Amniotic epithelial cell (primary cell): ENCODE measurements at regions not wholly inside any gene's neighbourhood (a gene's known extent, or its start where the extent isn't known, plus 50 kb on each side); places are given as distances from the start of the nearest gene placed in this dataset.

Source experiments
- DNase-seq: peaks from one replicate; pipeline ENCODE4 v3.0.0-alpha.2; 2010; ENCODE audit warnings: low read depth

DNA sequence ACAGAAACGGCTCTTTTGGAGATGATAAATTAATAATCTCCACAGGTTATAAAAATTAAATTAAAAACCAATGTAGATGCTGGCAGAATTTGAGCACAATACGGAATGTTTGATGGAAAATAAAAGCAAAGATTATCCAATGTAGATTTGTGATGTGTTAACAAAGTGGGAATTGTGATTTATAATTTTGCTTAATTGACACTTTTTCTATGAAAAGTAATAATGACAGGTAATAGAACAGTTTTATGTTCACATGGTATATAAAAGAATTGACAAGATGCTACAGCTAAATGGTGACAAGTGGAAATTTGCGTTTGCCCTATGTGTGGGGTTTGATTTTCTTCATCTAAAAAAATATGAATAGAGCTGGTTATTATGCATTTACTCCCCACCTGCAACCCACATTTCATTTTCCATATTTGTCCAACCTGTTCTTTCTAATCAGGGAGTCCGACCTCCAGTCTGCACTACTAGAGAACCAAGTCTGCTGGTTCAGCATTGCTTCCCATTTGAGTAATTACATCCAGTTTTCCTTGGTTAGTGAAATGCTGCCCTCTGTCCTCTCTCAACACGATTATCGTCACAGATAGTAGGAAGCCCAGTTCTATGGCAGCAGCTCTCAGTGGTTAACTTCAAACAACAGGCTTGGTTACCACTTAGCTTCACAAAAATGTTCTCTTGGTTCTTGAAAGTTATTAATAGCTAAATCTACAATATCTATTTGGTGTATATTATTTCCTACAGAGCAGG, 61.4 kb upstream of the SLITRK1 start:
- no peak for DNase-seq

DNA sequence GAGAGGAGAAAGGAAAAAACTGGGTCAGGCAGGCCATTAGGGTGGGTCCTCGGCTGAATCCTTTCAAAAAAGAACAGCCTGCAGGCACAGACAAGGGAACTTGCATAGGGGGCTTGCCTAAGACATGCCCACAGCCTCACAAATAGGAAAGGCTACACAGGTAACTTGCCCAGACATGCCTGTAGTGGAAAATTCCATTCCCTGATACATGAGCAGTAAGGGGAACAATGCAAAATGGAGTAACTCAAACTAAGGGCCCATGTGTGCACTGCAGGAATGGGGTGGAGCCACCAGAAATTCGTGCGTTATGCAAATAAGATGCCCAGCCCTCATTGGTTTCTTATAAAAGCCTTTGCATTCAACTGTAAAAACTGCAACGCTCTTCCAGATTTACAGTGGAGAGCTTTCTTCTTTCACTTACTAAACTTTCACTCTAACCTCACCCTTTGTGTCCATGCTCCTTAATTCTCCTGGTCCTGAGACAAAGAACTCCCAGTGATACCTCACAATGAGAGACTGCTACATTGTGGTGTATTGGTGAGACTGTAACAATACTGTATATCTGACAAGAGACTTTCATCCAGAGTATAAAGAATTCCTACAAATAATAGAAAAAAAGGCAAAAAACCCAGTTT, 59.5 kb upstream of the SLITRK1 start:
- DNase-seq, result no peak

DNA sequence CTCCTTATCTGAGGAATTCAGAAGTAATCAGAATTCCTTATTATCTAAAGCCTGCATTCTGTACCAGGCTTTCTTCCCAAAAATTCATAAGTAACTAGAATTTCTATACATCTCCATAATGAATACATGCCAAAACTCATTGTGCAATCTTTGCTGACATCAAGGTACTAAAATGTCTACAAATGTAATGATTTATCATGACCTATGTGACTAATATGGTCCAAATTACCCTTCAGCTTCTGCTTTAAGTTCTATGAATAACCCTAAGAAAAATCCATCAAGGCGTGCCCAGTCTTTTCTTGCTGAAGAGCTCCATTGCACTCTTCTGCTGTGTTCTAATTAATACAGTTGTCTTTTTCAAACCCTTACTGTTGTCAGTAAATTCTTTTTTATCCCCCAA, 58.5 kb upstream of the SLITRK1 start:
- DNase-seq, result peak; percentile 3

DNA sequence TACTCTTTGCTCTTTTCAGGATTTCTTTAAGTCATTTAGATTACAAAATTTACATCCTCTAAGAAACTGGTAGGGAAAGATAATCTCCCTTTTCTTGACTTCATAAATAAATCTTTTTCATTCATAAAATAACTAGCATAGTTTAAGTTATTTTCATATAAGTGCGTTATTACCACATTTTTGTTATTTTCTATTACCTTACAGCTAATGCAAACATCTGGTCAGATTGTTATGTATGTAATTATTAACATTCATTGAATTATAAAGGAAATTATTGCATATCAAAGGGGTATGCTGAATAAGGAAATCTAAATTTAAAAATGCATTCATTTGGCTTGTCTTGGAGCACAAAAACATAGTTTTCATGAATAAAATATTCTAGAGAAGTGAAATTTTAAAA, 55.3 kb upstream of the SLITRK1 start:
- no peak for DNase-seq

DNA sequence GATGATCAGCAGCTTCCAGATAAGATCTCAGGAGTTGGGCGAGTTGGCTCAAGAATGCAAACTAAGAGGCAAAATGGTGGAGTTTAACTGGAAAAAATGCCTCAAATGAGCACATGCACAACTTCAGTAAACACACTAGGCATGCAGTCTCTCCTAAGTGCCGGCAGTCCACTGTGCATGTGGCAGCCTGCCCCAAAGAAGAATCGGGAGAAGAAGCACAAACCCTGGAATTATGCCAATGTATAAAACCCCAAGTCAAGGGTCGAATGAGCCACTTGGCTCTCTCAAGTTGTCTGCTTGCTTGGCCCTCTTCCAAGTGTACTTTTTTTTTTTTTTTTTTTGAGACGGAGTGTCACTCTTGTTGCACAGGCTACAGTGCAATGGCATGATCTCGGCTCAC, 53.3 kb upstream of the SLITRK1 start:
- no peak for DNase-seq
